Suprapubic skin (tissue), 4 donors: ENCODE measurements at regions not wholly inside any gene's neighbourhood (a gene's known extent, or its start where the extent isn't known, plus 50 kb on each side); places are given as distances from the start of the nearest gene placed in this dataset.

Experiments
- EP300 ChIP-seq: sonication (generic); formaldehyde crosslinking; IDR thresholded peaks from one replicate; pipeline ENCODE4 v1.6.1; 2017; ENCODE audit warnings: antibody characterized with exemption
- POLR2A ChIP-seq, 2 donors: fragments of 450-650 bp; IDR thresholded peaks; one replicate each; pipeline ENCODE4 v1.6.1; 2017; ENCODE audit warnings: antibody characterized with exemption in 2 of 2, mild to moderate bottlenecking in 2 of 2, moderate library complexity in 2 of 2
- POLR2AphosphoS5 ChIP-seq, 3 donors: sonication (generic); formaldehyde crosslinking; IDR thresholded peaks; one replicate each; pipeline ENCODE4 v1.6.1; 2017; ENCODE audit warnings: antibody characterized with exemption in 3 of 3
- TF ChIP-seq, protein P1 (sequence below), 2 donors: fragments of 200-600 bp in 1 of 2; fragments of 450-650 bp in 1 of 2; sonication (generic) in 1 of 2; IDR thresholded peaks; one replicate each; pipeline ENCODE4 v1.5.1; 2016 to 2019; ENCODE audit warnings: antibody characterized with exemption in 2 of 2, mild to moderate bottlenecking in 1 of 2, moderate library complexity in 1 of 2

DNA sequence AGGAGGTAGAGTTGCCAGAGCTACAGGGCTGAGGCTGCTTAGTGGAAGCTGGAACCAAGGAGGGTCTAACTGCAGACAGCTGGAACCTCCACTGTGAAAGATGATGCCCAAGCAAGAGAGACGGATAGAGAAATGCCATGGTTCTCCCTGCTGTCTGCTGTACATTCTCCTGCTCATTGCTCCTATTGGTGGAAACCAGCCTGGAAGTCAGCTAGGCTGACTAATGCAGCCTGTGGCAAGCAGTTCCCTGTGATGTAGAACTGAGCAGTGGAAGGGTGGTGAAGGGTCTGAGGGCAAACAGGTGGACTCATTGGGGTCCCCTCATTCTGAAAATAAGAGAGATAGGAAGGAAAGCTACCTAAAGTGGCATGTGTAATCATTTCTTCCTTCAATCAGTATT lies 563.6 kb downstream of the SLC4A3 start:
- TF ChIP-seq POLR2A (IDR thresholded peaks at IDR 0.05) (no peak), POLR2AphosphoS5 (IDR thresholded peaks at IDR 0.05) (no peak), EP300 (no peak)
- TF ChIP-seq, protein P1, sequence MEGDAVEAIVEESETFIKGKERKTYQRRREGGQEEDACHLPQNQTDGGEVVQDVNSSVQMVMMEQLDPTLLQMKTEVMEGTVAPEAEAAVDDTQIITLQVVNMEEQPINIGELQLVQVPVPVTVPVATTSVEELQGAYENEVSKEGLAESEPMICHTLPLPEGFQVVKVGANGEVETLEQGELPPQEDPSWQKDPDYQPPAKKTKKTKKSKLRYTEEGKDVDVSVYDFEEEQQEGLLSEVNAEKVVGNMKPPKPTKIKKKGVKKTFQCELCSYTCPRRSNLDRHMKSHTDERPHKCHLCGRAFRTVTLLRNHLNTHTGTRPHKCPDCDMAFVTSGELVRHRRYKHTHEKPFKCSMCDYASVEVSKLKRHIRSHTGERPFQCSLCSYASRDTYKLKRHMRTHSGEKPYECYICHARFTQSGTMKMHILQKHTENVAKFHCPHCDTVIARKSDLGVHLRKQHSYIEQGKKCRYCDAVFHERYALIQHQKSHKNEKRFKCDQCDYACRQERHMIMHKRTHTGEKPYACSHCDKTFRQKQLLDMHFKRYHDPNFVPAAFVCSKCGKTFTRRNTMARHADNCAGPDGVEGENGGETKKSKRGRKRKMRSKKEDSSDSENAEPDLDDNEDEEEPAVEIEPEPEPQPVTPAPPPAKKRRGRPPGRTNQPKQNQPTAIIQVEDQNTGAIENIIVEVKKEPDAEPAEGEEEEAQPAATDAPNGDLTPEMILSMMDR (IDR thresholded peaks at IDR 0.05), result no peak
